B cell (primary cell): ENCODE measurements at regions not wholly inside any gene's neighbourhood (a gene's known extent, or its start where the extent isn't known, plus 50 kb on each side); places are given as distances from the start of the nearest gene placed in this dataset.

ENCODE experiments used
- ATAC-seq: fragments of 200-7000 bp; cut with Tn5 transposase; one replicate; pipeline ENCODE4 v1.10.0; 2021; ENCODE audit warnings: low read depth, mild to moderate bottlenecking, moderate number of reproducible peaks, moderate library complexity
- CTCF ChIA-PET: fragments of 350-600 bp; sonication (Branson Sonifier 250); formaldehyde crosslinking; loops from one replicate; lab custom pipeline; 2021; ENCODE audit warnings: antibody characterized with exemption, inconsistent platforms; lab: Charles Lee
- POLR2A ChIA-PET: fragments of 350-600 bp; sonication (Branson Sonifier 250); formaldehyde crosslinking; loops from one replicate; lab custom pipeline; 2021; ENCODE audit warnings: antibody characterized with exemption; lab: Charles Lee
- DNase-seq: peaks from one replicate; pipeline ENCODE4 v3.0.0; 2013
- H2AFZ ChIP-seq: 2 replicates; pipeline ENCODE4 v1.6.1; 2012; ENCODE audit warnings: mild to moderate bottlenecking, low read depth, low read length; ENCODE audit not compliant: insufficient read depth, poor library complexity, severe bottlenecking
- H3K27ac ChIP-seq, 2 donors: 1 replicate in 1 of 2; 2 replicates in 1 of 2; pipeline ENCODE4 v1.5.1; 2012 to 2013; ENCODE audit warnings: low read length in 2 of 2, mild to moderate bottlenecking in 2 of 2, moderate library complexity in 1 of 2
- H3K27me3 ChIP-seq, 4 experiments: fragments of 200-600 bp in 1 of 4; sonication (generic) in 1 of 4; replicated peaks in 1 of 4; 1 replicate in 2 of 4; 2 replicates in 2 of 4; pipeline versions ENCODE4 v1.6.1 to v1.7.0; 2013 to 2016; ENCODE audit warnings: low read length in 3 of 4, mild to moderate bottlenecking in 2 of 4, mixed read lengths in 1 of 4, moderate library complexity in 1 of 4; ENCODE audit not compliant: insufficient read depth in 4 of 4, control insufficient read depth in 3 of 4; ENCODE audit errors: control extremely low read depth in 1 of 4
- H3K36me3 ChIP-seq, 2 experiments: replicated peaks in 1 of 2; 1 replicate in 1 of 2; 2 replicates in 1 of 2; pipeline versions ENCODE4 v1.6.1 to v1.7.1; 2013; ENCODE audit warnings: low read length in 1 of 2; ENCODE audit not compliant: insufficient read depth in 2 of 2, control insufficient read depth in 1 of 2; ENCODE audit errors: control extremely low read depth in 1 of 2, extremely low read depth in 1 of 2
- H3K4me1 ChIP-seq, 2 donors: fragments of 200-600 bp in 1 of 2; sonication (generic) in 1 of 2; 1 replicate in 1 of 2; 2 replicates in 1 of 2; pipeline versions ENCODE4 v1.5.1 to v1.6.1; 2013 to 2017; ENCODE audit warnings: low read length in 2 of 2; ENCODE audit not compliant: control insufficient read depth in 2 of 2, insufficient read depth in 2 of 2
- H3K4me2 ChIP-seq: replicated peaks from 2 replicates; pipeline ENCODE3; 2012; ENCODE audit warnings: mild to moderate bottlenecking, low read depth, low read length; ENCODE audit not compliant: poor library complexity, severe bottlenecking
- H3K4me3 ChIP-seq, 5 experiments: fragments of 200-600 bp in 1 of 5; sonication (generic) in 1 of 5; 1 replicate in 3 of 5; 2 replicates in 2 of 5; pipeline versions ENCODE4 v1.5.1 to v1.7.0; 2011 to 2016; ENCODE audit warnings: low read length in 4 of 5, mild to moderate bottlenecking in 4 of 5, low read depth in 2 of 5, control low read depth in 1 of 5, moderate library complexity in 1 of 5; ENCODE audit not compliant: insufficient read depth in 1 of 5; ENCODE audit errors: control extremely low read depth in 1 of 5, extremely low read depth in 1 of 5
- H3K79me2 ChIP-seq: fragments of 200-600 bp; sonication (generic); one replicate; pipeline ENCODE4 v1.6.0; 2016; ENCODE audit warnings: low read length; ENCODE audit not compliant: control insufficient read depth, insufficient read depth
- H3K9ac ChIP-seq: fragments of 200-600 bp; sonication (generic); 2 replicates; pipeline ENCODE4 v1.6.1; 2017; ENCODE audit warnings: mild to moderate bottlenecking, low read length, moderate library complexity
- H3K9me3 ChIP-seq, 3 donors: one replicate each; pipeline versions ENCODE4 v1.6.1 to v1.7.1; 2013; ENCODE audit warnings: low read length in 2 of 3; ENCODE audit not compliant: control insufficient read depth in 2 of 3, insufficient read depth in 1 of 3; ENCODE audit errors: control extremely low read depth in 1 of 3
- H4K20me1 ChIP-seq: 2 replicates; pipeline ENCODE4 v1.6.0; 2012; ENCODE audit warnings: mild to moderate bottlenecking, low read length; ENCODE audit not compliant: insufficient read depth, control insufficient read depth, poor library complexity, severe bottlenecking
- H3K27ac Mint-ChIP-seq: one replicate; pipeline ENCODE4 v1.8.0; 2021; ENCODE audit warnings: mixed read lengths
- H3K27me3 Mint-ChIP-seq: one replicate; pipeline ENCODE4 v1.8.0; 2021; ENCODE audit warnings: mixed read lengths
- H3K4me1 Mint-ChIP-seq: one replicate; pipeline ENCODE4 v1.8.0; 2021; ENCODE audit warnings: mixed read lengths
- H3K4me3 Mint-ChIP-seq: one replicate; pipeline ENCODE4 v1.8.0; 2021; ENCODE audit warnings: mixed read lengths
- H3K9me3 Mint-ChIP-seq: one replicate; pipeline ENCODE4 v1.8.0; 2022; ENCODE audit warnings: mixed read lengths; ENCODE audit not compliant: insufficient read depth
- EZH2 ChIP-seq: IDR thresholded peaks from 2 replicates; pipeline ENCODE4 v1.6.1; 2012; ENCODE audit warnings: borderline replicate concordance, low read depth, mild to moderate bottlenecking, moderate library complexity, low read length; ENCODE audit not compliant: insufficient read depth, poor library complexity, severe bottlenecking
- WGBS: methylation state at CpG from one replicate; pipeline ENCODE4 v1.1.5; 2013; ENCODE audit warnings: missing lambda C conversion rate; ENCODE audit not compliant: insufficient coverage; 5-methylcytosine and 5-hydroxymethylcytosine counted together
- intact Hi-C: fragments of 100-400 bp; cut with micrococcal nuclease; formaldehyde crosslinking; loops from one replicate; pipeline ENCODE4 v1.10.0; 2022
- TF ChIP-seq, protein P1 (sequence below): fragments of 200-600 bp; IDR thresholded peaks from one replicate; pipeline ENCODE4 v1.8.0; 2022; ENCODE audit warnings: antibody characterized with exemption, mild to moderate bottlenecking

- CTCF ChIA-PET: no interaction called here
- H3K27me3 Mint-ChIP-seq: peaks cover 37% of the 10 kb centered on the region
- H3K4me3 Mint-ChIP-seq: no peak overlapping the region
- Histone ChIP-seq H2AFZ (no peak overlapping the region), H3K79me2 (no peaks in the 10 kb centered on the region), H3K4me3 (no peak overlapping the region), H3K4me2 (no peak overlapping the region), H3K9ac (no peak overlapping the region), H3K36me3 (no peaks in the 10 kb centered on the region), H3K9me3 (no peaks in the 10 kb centered on the region), H3K27ac (no peak overlapping the region), H3K4me1 (no peaks in the 10 kb centered on the region), H3K27me3 (peaks cover 0 to 7% (median 1%) of the 10 kb centered on the region in 4 experiments), H4K20me1 (no peaks in the 10 kb centered on the region)
- TF ChIP-seq, protein P1, sequence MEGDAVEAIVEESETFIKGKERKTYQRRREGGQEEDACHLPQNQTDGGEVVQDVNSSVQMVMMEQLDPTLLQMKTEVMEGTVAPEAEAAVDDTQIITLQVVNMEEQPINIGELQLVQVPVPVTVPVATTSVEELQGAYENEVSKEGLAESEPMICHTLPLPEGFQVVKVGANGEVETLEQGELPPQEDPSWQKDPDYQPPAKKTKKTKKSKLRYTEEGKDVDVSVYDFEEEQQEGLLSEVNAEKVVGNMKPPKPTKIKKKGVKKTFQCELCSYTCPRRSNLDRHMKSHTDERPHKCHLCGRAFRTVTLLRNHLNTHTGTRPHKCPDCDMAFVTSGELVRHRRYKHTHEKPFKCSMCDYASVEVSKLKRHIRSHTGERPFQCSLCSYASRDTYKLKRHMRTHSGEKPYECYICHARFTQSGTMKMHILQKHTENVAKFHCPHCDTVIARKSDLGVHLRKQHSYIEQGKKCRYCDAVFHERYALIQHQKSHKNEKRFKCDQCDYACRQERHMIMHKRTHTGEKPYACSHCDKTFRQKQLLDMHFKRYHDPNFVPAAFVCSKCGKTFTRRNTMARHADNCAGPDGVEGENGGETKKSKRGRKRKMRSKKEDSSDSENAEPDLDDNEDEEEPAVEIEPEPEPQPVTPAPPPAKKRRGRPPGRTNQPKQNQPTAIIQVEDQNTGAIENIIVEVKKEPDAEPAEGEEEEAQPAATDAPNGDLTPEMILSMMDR: no peak
- TF ChIP-seq EZH2: no peak
- DNase-seq: no peak
- no peaks in the 10 kb centered on the region for H3K9me3 Mint-ChIP-seq
- ATAC-seq: no peak
- H3K4me1 Mint-ChIP-seq: no peaks in the 10 kb centered on the region
- POLR2A ChIA-PET: no interaction called here
- WGBS: 82% methylated on average over 16 of the region's 16 CpGs
- no peak overlapping the region for H3K27ac Mint-ChIP-seq
- intact Hi-C loops: no loop called here
These were observed 218.8 kb downstream of the IRF8 start for GRCh38 chr16:86117756-86118155.

- Mint-ChIP-seq H3K27ac (no peak overlapping the region), H3K27me3 (peaks cover 32% of the 10 kb centered on the region), H3K4me3 (no peak overlapping the region), H3K4me1 (no peaks in the 10 kb centered on the region), H3K9me3 (no peaks in the 10 kb centered on the region)
- H3K36me3 ChIP-seq: no peaks in the 10 kb centered on the region
- H3K4me1 ChIP-seq: no peaks in the 10 kb centered on the region
- TF ChIP-seq, protein P1: no peak
- no peak for TF ChIP-seq EZH2
- H3K4me2 ChIP-seq: no peak overlapping the region
- no peaks in the 10 kb centered on the region for H3K9me3 ChIP-seq
- H4K20me1 ChIP-seq: no peaks in the 10 kb centered on the region
- POLR2A ChIA-PET: no interaction called here
- no peak for ATAC-seq
- CTCF ChIA-PET: no interaction called here
- H3K9ac ChIP-seq: no peak overlapping the region
- H2AFZ ChIP-seq: no peak overlapping the region
- 66% methylated on average over 8 of the region's 12 CpGs for WGBS
- intact Hi-C loops: no loop called here
- no peak overlapping the region for H3K27ac ChIP-seq
- no peak for DNase-seq
- no peak overlapping the region for H3K4me3 ChIP-seq
- peaks cover 0 to 13% (median 1%) of the 10 kb centered on the region in 4 experiments for H3K27me3 ChIP-seq
- H3K79me2 ChIP-seq: no peaks in the 10 kb centered on the region
These were observed 219.7 kb downstream of the IRF8 start for GRCh38 chr16:86118467-86119307.
